Gastroesophageal sphincter (tissue), 4 donors: ENCODE measurements at regions not wholly inside any gene's neighbourhood (a gene's known extent, or its start where the extent isn't known, plus 50 kb on each side); places are given as distances from the start of the nearest gene placed in this dataset.

ENCODE experiments used
- ATAC-seq: fragments of 150-250 bp; one replicate; pipeline ENCODE4 v1.9.1; 2016; ENCODE audit warnings: mild to moderate bottlenecking, moderate library complexity
- H3K27ac ChIP-seq, 4 donors: fragments of 200-600 bp; sonication (generic) in 3 of 4; 1 replicate in 3 of 4; 2 replicates in 1 of 4; pipeline ENCODE4 v1.5.1; 2016 to 2019
- H3K27me3 ChIP-seq: fragments of 200-600 bp; sonication (generic); one replicate; pipeline ENCODE4 v1.5.1; 2019
- H3K36me3 ChIP-seq, 2 donors: fragments of 200-600 bp; sonication (generic); one replicate each; pipeline ENCODE4 v1.5.1; 2019; ENCODE audit warnings: control low read depth in 1 of 2
- H3K4me1 ChIP-seq, 3 donors: fragments of 200-600 bp; sonication (generic); 1 replicate in 2 of 3; 2 replicates in 1 of 3; pipeline ENCODE4 v1.5.1; 2016 to 2019; ENCODE audit warnings: control low read depth in 2 of 3
- H3K4me3 ChIP-seq, 2 donors: fragments of 200-600 bp; sonication (generic); one replicate each; pipeline ENCODE4 v1.5.1; 2019; ENCODE audit warnings: mild to moderate bottlenecking in 1 of 2, moderate library complexity in 1 of 2
- H3K9me3 ChIP-seq, 3 donors: fragments of 200-600 bp; sonication (generic); one replicate each; pipeline ENCODE4 v1.5.1; 2017 to 2019; ENCODE audit warnings: control low read depth in 2 of 3
- CTCF ChIP-seq, 4 experiments: fragments of 200-600 bp in 2 of 4; fragments of 450-650 bp in 2 of 4; sonication (generic) in 1 of 4; IDR thresholded peaks; one replicate each; pipeline ENCODE4 v1.5.1; 2017 to 2019; ENCODE audit warnings: antibody characterized with exemption in 4 of 4, mild to moderate bottlenecking in 2 of 4, moderate library complexity in 2 of 4
- EP300 ChIP-seq: sonication (generic); formaldehyde crosslinking; IDR thresholded peaks from one replicate; pipeline ENCODE4 v1.6.1; 2017; ENCODE audit warnings: antibody characterized with exemption, mild to moderate bottlenecking
- POLR2A ChIP-seq, 2 donors: fragments of 450-650 bp; IDR thresholded peaks; one replicate each; pipeline ENCODE4 v1.6.1; 2017; ENCODE audit warnings: antibody characterized with exemption in 2 of 2, mild to moderate bottlenecking in 2 of 2, moderate library complexity in 1 of 2
- POLR2AphosphoS5 ChIP-seq: sonication (generic); formaldehyde crosslinking; IDR thresholded peaks from one replicate; pipeline ENCODE4 v1.6.1; 2017; ENCODE audit warnings: antibody characterized with exemption
- WGBS, 2 donors: methylation state at CpG; one replicate each; pipeline ENCODE4 v1.1.5; 2018; ENCODE audit warnings: low coverage in 1 of 2; 5-methylcytosine and 5-hydroxymethylcytosine counted together

- H3K9me3 ChIP-seq, result no peaks in the 10 kb centered on the region
- no peaks in the 10 kb centered on the region for H3K36me3 ChIP-seq
- 76 to 84% methylated on average over 2 of the region's 2 CpGs for WGBS, 2 donors
- H3K27ac ChIP-seq, result no peak overlapping the region
- TF ChIP-seq CTCF (IDR thresholded peaks at IDR 0.05), result no peak
- no peak for TF ChIP-seq POLR2AphosphoS5
- TF ChIP-seq EP300, result no peak
- no peak for TF ChIP-seq POLR2A (IDR thresholded peaks at IDR 0.05)
- no peak overlapping the region for H3K4me3 ChIP-seq
- H3K27me3 ChIP-seq, result no peaks in the 10 kb centered on the region
- no peaks in the 10 kb centered on the region for H3K4me1 ChIP-seq
- no peak for ATAC-seq
These were observed 222.6 kb upstream of the NR2F2 start for GRCh38 chr15:96107916-96108315.

GRCh38 chr15:96108405-96108804, 222.1 kb upstream of the NR2F2 start:
- no peak overlapping the region for H3K4me3 ChIP-seq
- no peaks in the 10 kb centered on the region for H3K36me3 ChIP-seq
- 82 to 97% methylated on average over 4 to 5 of the region's 5 CpGs for WGBS, 2 donors
- TF ChIP-seq POLR2AphosphoS5, result no peak
- no peak for TF ChIP-seq EP300
- TF ChIP-seq POLR2A (IDR thresholded peaks at IDR 0.05), result no peak
- no peaks in the 10 kb centered on the region for H3K9me3 ChIP-seq
- no peak for ATAC-seq
- H3K4me1 ChIP-seq, result no peaks in the 10 kb centered on the region
- no peak overlapping the region for H3K27ac ChIP-seq
- H3K27me3 ChIP-seq, result no peaks in the 10 kb centered on the region

- TF ChIP-seq CTCF (IDR thresholded peaks at IDR 0.05) (no peak), POLR2A (IDR thresholded peaks at IDR 0.05) (no peak), POLR2AphosphoS5 (no peak), EP300 (no peak)
- Histone ChIP-seq H3K4me3 (no peak overlapping the region), H3K4me1 (no peaks in the 10 kb centered on the region), H3K27ac (no peak overlapping the region), H3K27me3 (no peaks in the 10 kb centered on the region), H3K9me3 (no peaks in the 10 kb centered on the region), H3K36me3 (no peaks in the 10 kb centered on the region)
- ATAC-seq, result no peak
- 100% methylated on average over 1 to 4 of the region's 5 CpGs for WGBS, 2 donors
These were observed 220.7 kb upstream of the NR2F2 start for GRCh38 chr15:96109820-96110219.

- TF ChIP-seq POLR2A (IDR thresholded peaks at IDR 0.05), result no peak
- TF ChIP-seq POLR2AphosphoS5, result no peak
- H3K4me1 ChIP-seq, result no peaks in the 10 kb centered on the region
- no peak overlapping the region for H3K27ac ChIP-seq
- WGBS, 2 donors, result 54 to 88% methylated on average over 2 of the region's 2 CpGs
- no peak overlapping the region for H3K4me3 ChIP-seq
- no peaks in the 10 kb centered on the region for H3K9me3 ChIP-seq
- H3K27me3 ChIP-seq, result no peaks in the 10 kb centered on the region
- no peak for ATAC-seq
- H3K36me3 ChIP-seq, result no peaks in the 10 kb centered on the region
These were observed 218.5 kb upstream of the NR2F2 start for GRCh38 chr15:96112018-96112417.

- no peak overlapping the region for H3K27ac ChIP-seq
- no peaks in the 10 kb centered on the region for H3K27me3 ChIP-seq
- no peak for ATAC-seq
- H3K9me3 ChIP-seq, result no peaks in the 10 kb centered on the region
- no peaks in the 10 kb centered on the region for H3K36me3 ChIP-seq
- no peaks in the 10 kb centered on the region for H3K4me1 ChIP-seq
- TF ChIP-seq EP300, result no peak
- no peak for TF ChIP-seq POLR2AphosphoS5
- no peak for TF ChIP-seq POLR2A (IDR thresholded peaks at IDR 0.05)
- no peak for TF ChIP-seq CTCF (IDR thresholded peaks at IDR 0.05)
- WGBS, 2 donors, result 55 to 92% methylated on average over 1 to 2 of the region's 2 CpGs
- no peak overlapping the region for H3K4me3 ChIP-seq
These were observed 214.9 kb upstream of the NR2F2 start for GRCh38 chr15:96115642-96116041.

GRCh38 chr15:96117270-96117669, 213.2 kb upstream of the NR2F2 start:
- no peak for ATAC-seq
- no peak for TF ChIP-seq POLR2AphosphoS5
- no peak for TF ChIP-seq EP300
- TF ChIP-seq CTCF (IDR thresholded peaks at IDR 0.05), result no peak
- TF ChIP-seq POLR2A (IDR thresholded peaks at IDR 0.05), result no peak
- WGBS, 2 donors, result 64 to 69% methylated on average over 4 of the region's 4 CpGs
- H3K9me3 ChIP-seq, result no peaks in the 10 kb centered on the region
- H3K27me3 ChIP-seq, result no peaks in the 10 kb centered on the region
- H3K4me1 ChIP-seq, result no peaks in the 10 kb centered on the region
- H3K27ac ChIP-seq, result no peak overlapping the region
- H3K4me3 ChIP-seq, result no peak overlapping the region
- H3K36me3 ChIP-seq, result no peaks in the 10 kb centered on the region
